GM12878 (cell line): ENCODE measurements at regions not wholly inside any gene's neighbourhood (a gene's known extent, or its start where the extent isn't known, plus 50 kb on each side); places are given as distances from the start of the nearest gene placed in this dataset.

Experiments
- ATAC-seq: fragments of 200-7000 bp; cut with Tn5 transposase; 3 replicates; pipeline ENCODE4 v1.9.1; 2020; ENCODE audit warnings: mild to moderate bottlenecking, moderate library complexity
- BruUV-seq: library from RNA; stranded (reverse); fragments of 400-500 nt; replicated peaks from 2 replicates; lab custom pipeline; 2021; lab: Mats Ljungman, UMichigan
- CTCF ChIA-PET: fragments of 300-600 bp; sonication (Branson Sonifier 250); formaldehyde crosslinking; extraction: SDS; loops from one replicate; lab custom pipeline; 2021; ENCODE audit warnings: inconsistent platforms; lab: Yijun Ruan, JAX
- POLR2A ChIA-PET: fragments of 350-600 bp; formaldehyde crosslinking; extraction: SDS; loops from one replicate; lab custom pipeline; 2021; ENCODE audit warnings: inconsistent platforms; lab: Charles Lee
- RAD21 ChIA-PET: fragments of 300-600 bp; sonication (Branson Sonifier 250); formaldehyde crosslinking; loops from one replicate; lab custom pipeline; 2023; ENCODE audit warnings: antibody characterized with exemption; ENCODE audit not compliant: unreplicated experiment; lab: Charles Lee
- SMC1A ChIA-PET: fragments of 300-600 bp; sonication (Branson Sonifier 250); formaldehyde crosslinking; loops from one replicate; lab custom pipeline; 2023; ENCODE audit not compliant: unreplicated experiment, uncharacterized antibody; lab: Charles Lee
- DNase-seq: peaks from one replicate; pipeline ENCODE4 v3.0.0-alpha.2; 2011; ENCODE audit warnings: low read depth, low spot score
- FAIRE-seq: peaks from 3 replicates; lab custom pipeline; 2011; peaks lifted over from hg19 to GRCh38; lab: Jason Lieb, UNC
- H2AFZ ChIP-seq: 2 replicates; pipeline ENCODE4 v1.6.0; 2011; ENCODE audit warnings: low read depth, low read length, control low read depth; ENCODE audit not compliant: control insufficient read depth
- H3K27ac ChIP-seq: 2 replicates; pipeline ENCODE4 v1.5.1; 2011; ENCODE audit warnings: control low read depth; ENCODE audit not compliant: control insufficient read depth, insufficient read depth
- H3K27me3 ChIP-seq, 2 experiments: replicated peaks in 1 of 2; 2 replicates each; pipeline versions ENCODE4 v1.6.0 to v1.6.1; 2011; ENCODE audit warnings: low read length in 1 of 2; ENCODE audit not compliant: control insufficient read depth in 2 of 2, insufficient read depth in 2 of 2
- H3K36me3 ChIP-seq, 2 experiments: 2 replicates each; pipeline ENCODE4 v1.5.1; 2011; ENCODE audit warnings: low read length in 1 of 2; ENCODE audit not compliant: control insufficient read depth in 2 of 2, insufficient read depth in 2 of 2
- H3K4me1 ChIP-seq: 2 replicates; pipeline ENCODE4 v1.6.1; 2011; ENCODE audit warnings: mild to moderate bottlenecking, low read length, moderate library complexity, mixed read lengths; ENCODE audit not compliant: control insufficient read depth, insufficient read depth
- H3K4me2 ChIP-seq: 2 replicates; pipeline ENCODE4 v1.6.0; 2011; ENCODE audit warnings: control low read depth; ENCODE audit not compliant: control insufficient read depth, insufficient read depth
- H3K4me3 ChIP-seq: fragments of 200-600 bp; sonication (generic); 2 replicates; pipeline ENCODE4 v1.5.1; 2016
- H3K79me2 ChIP-seq: 2 replicates; pipeline ENCODE4 v1.6.0; 2011; ENCODE audit warnings: low read length; ENCODE audit not compliant: control insufficient read depth, insufficient read depth
- H3K9ac ChIP-seq: 2 replicates; pipeline ENCODE4 v1.8.0; 2011; ENCODE audit warnings: low read length, control low read depth, mixed read lengths; ENCODE audit not compliant: control insufficient read depth, insufficient read depth
- H3K9me3 ChIP-seq: replicated peaks from 3 replicates; pipeline ENCODE4 v1.5.1; 2011; ENCODE audit warnings: mild to moderate bottlenecking, low read length; ENCODE audit not compliant: control insufficient read depth, insufficient read depth
- H4K20me1 ChIP-seq: 2 replicates; pipeline ENCODE4 v1.6.0; 2011; ENCODE audit not compliant: control insufficient read depth, insufficient read depth
- BCL11A ChIP-seq: IDR thresholded peaks from 2 replicates; pipeline ENCODE4 v1.6.1; 2011; ENCODE audit warnings: low read depth, low read length
- CHD2 ChIP-seq: IDR thresholded peaks from 2 replicates; pipeline ENCODE4 v1.6.1; 2011; ENCODE audit warnings: low read depth, low read length, improper control_type of control experiment, borderline replicate concordance
- CREB1 ChIP-seq: IDR thresholded peaks from 2 replicates; pipeline ENCODE4 v1.6.1; 2012; ENCODE audit warnings: low read depth, mild to moderate bottlenecking, inconsistent platforms
- CREM ChIP-seq: IDR thresholded peaks from 2 replicates; pipeline ENCODE4 v1.6.1; 2014; ENCODE audit warnings: antibody characterized with exemption, low read depth
- FOXM1 ChIP-seq: IDR thresholded peaks from 2 replicates; pipeline ENCODE4 v1.6.1; 2012; ENCODE audit warnings: low read depth, mild to moderate bottlenecking, inconsistent platforms, low read length, moderate library complexity
- HDGF ChIP-seq: fragments of 450-650 bp; IDR thresholded peaks from 2 replicates; pipeline ENCODE4 v1.6.1; 2016; ENCODE audit warnings: antibody characterized with exemption
- KDM1A ChIP-seq: fragments of 200-600 bp; sonication (generic); IDR thresholded peaks from 2 replicates; pipeline ENCODE4 v1.6.1; 2016; ENCODE audit warnings: borderline replicate concordance
- NFIC ChIP-seq: IDR thresholded peaks from 2 replicates; pipeline ENCODE4 v1.6.1; 2012; ENCODE audit warnings: low read depth, mild to moderate bottlenecking, inconsistent platforms, low read length, moderate library complexity
- NFXL1 ChIP-seq: fragments of 450-650 bp; IDR thresholded peaks from 2 replicates; pipeline ENCODE4 v1.6.1; 2017; ENCODE audit warnings: antibody characterized with exemption, mild to moderate bottlenecking, borderline replicate concordance
- RAD51 ChIP-seq: fragments of 450-650 bp; IDR thresholded peaks from 2 replicates; pipeline ENCODE4 v1.6.1; 2016; ENCODE audit warnings: moderate library complexity, mild to moderate bottlenecking, inconsistent platforms
- RB1 ChIP-seq: fragments of 450-650 bp; formaldehyde crosslinking; IDR thresholded peaks from 2 replicates; pipeline ENCODE4 v1.6.1; 2017; ENCODE audit warnings: mild to moderate bottlenecking, borderline replicate concordance
- SRF ChIP-seq, 2 experiments: IDR thresholded peaks; 2 replicates each; pipeline ENCODE4 v1.6.1; 2011; ENCODE audit warnings: low read depth in 2 of 2, low read length in 2 of 2, mild to moderate bottlenecking in 1 of 2, moderate library complexity in 1 of 2
- WRNIP1 ChIP-seq: IDR thresholded peaks from 2 replicates; pipeline ENCODE4 v1.6.1; 2011; ENCODE audit warnings: low read depth, low read length, improper control_type of control experiment, borderline replicate concordance
- YY1 ChIP-seq: IDR thresholded peaks from 2 replicates; pipeline ENCODE4 v1.6.1; 2011; ENCODE audit warnings: low read depth, mild to moderate bottlenecking, low read length
- ZNF207 ChIP-seq: fragments of 450-650 bp; IDR thresholded peaks from 2 replicates; pipeline ENCODE4 v1.6.1; 2014; ENCODE audit warnings: antibody characterized with exemption, mild to moderate bottlenecking, borderline replicate concordance
- WGBS: methylation state at CpG from one replicate; pipeline ENCODE4 v1.1.6; 2016; ENCODE audit warnings: low lambda C conversion rate; ENCODE audit not compliant: insufficient replicate concordance, insufficient coverage; ENCODE audit errors: missing lambda C conversion rate; 5-methylcytosine and 5-hydroxymethylcytosine counted together
- in situ Hi-C: fragments of 300-500 bp; cut with MboI; formaldehyde crosslinking; loops from 9 replicates; pipeline ENCODE4 v1.14.3; 2018; ENCODE audit warnings: mixed read lengths
- intact Hi-C: fragments of 100-400 bp; cut with micrococcal nuclease; formaldehyde crosslinking; loops from one replicate; pipeline ENCODE4 v1.14.2; 2022; ENCODE audit not compliant: unreplicated experiment
- TF ChIP-seq, protein P1 (sequence below): fragments of 150-350 bp; IDR thresholded peaks from 2 replicates; pipeline ENCODE4 v1.6.1; 2014; ENCODE audit warnings: mild to moderate bottlenecking, low read depth, low read length

- 73% methylated on average over 3 of the region's 3 CpGs for WGBS
- Histone ChIP-seq H3K4me3 (no peak overlapping the region), H3K4me1 (peaks cover 2% of the 10 kb centered on the region; the same call in 1 of the 2 replicates), H3K9ac (no peak overlapping the region), H3K4me2 (no peak overlapping the region), H2AFZ (no peak overlapping the region), H3K27ac (no peak overlapping the region), H4K20me1 (no peaks in the 10 kb centered on the region), H3K79me2 (no peaks in the 10 kb centered on the region), H3K9me3 (no peaks in the 10 kb centered on the region), H3K27me3 (no peaks in the 10 kb centered on the region), H3K36me3 (no peaks in the 10 kb centered on the region)
- CTCF ChIA-PET = no interaction called here
- no peak for ATAC-seq
- RAD21 ChIA-PET = no interaction called here
- no peak for DNase-seq
- in situ Hi-C loops (no loop called here), intact Hi-C loops (no loop called here)
- no TSS peak for BruUV-seq
- POLR2A ChIA-PET = no interaction called here
- FAIRE-seq = no peak
- TF ChIP-seq CREM = no peak
- no peak for TF ChIP-seq YY1
- no peak for TF ChIP-seq WRNIP1
- TF ChIP-seq RAD51 = no peak
- TF ChIP-seq, protein P1, sequence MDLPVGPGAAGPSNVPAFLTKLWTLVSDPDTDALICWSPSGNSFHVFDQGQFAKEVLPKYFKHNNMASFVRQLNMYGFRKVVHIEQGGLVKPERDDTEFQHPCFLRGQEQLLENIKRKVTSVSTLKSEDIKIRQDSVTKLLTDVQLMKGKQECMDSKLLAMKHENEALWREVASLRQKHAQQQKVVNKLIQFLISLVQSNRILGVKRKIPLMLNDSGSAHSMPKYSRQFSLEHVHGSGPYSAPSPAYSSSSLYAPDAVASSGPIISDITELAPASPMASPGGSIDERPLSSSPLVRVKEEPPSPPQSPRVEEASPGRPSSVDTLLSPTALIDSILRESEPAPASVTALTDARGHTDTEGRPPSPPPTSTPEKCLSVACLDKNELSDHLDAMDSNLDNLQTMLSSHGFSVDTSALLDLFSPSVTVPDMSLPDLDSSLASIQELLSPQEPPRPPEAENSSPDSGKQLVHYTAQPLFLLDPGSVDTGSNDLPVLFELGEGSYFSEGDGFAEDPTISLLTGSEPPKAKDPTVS = no peak
- no peak for TF ChIP-seq CREB1
- no peak for TF ChIP-seq FOXM1
- no peak for TF ChIP-seq BCL11A
- no peak for TF ChIP-seq NFIC
- no peak for TF ChIP-seq HDGF
- TF ChIP-seq SRF (IDR thresholded peaks at IDR 0.05; ENCODE audit: low read depth in 2 of 2, low read length in 2 of 2) = no peak
- TF ChIP-seq RB1 = no peak
- TF ChIP-seq ZNF207 = no peak
- TF ChIP-seq NFXL1 = no peak
- no peak for TF ChIP-seq KDM1A
- TF ChIP-seq CHD2 = no peak
- SMC1A ChIA-PET = no interaction called here
Measured at GRCh38 chr2:48195169-48195568, 119.3 kb upstream of the FOXN2 start.
